MG63 (cell line): ENCODE measurements at regions not wholly inside any gene's neighbourhood (a gene's known extent, or its start where the extent isn't known, plus 50 kb on each side); places are given as distances from the start of the nearest gene placed in this dataset.
"Not testable (repeated sequence)": the region's sequence is repeated elsewhere in the genome, so short reads cannot be mapped to it uniquely, and the experiment has no call there.

Experiments used
- DNase-seq: peaks from one replicate; pipeline ENCODE4 v3.0.0-alpha.2; 2020
- H3K27me3 ChIP-seq: fragments of 250-450 bp; sonication (Bioruptor Pico); 2 replicates; pipeline ENCODE4 v1.5.1; 2020; ENCODE audit warnings: mild to moderate bottlenecking, moderate library complexity
- H3K36me3 ChIP-seq: fragments of 250-450 bp; sonication (Bioruptor Pico); 2 replicates; pipeline ENCODE4 v1.5.1; 2020; ENCODE audit warnings: mild to moderate bottlenecking, moderate library complexity
- H3K4me3 ChIP-seq: fragments of 250-450 bp; sonication (Bioruptor Pico); 2 replicates; pipeline ENCODE4 v1.5.1; 2020; ENCODE audit warnings: mild to moderate bottlenecking, moderate library complexity
- H3K9me3 ChIP-seq: fragments of 250-450 bp; sonication (Bioruptor Pico); 2 replicates; pipeline ENCODE4 v1.5.1; 2020; ENCODE audit warnings: mild to moderate bottlenecking, moderate library complexity

DNA sequence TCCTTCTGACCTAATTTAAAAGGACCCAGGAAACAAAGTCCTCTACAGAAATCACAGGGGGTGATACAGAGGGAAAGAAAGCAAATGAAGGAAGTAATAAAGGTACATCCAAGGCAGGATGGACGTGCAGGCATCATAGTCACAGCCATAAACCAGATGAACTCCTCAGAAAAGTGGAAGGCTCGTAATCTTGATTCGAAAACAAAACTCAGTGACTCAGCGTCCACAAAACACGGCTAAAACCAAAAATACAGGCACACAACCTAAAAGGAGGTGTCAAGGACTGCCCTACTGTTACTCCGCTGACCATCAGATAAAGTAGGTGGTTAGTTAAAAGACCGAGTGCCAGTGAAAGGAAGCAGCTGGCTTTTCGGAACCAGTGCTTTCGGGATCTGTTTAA, 81.5 kb downstream of the TRIM69 start:
- not testable (repeated sequence) for H3K27me3 ChIP-seq, H3K36me3 ChIP-seq, H3K4me3 ChIP-seq, DNase-seq, H3K9me3 ChIP-seq

DNA sequence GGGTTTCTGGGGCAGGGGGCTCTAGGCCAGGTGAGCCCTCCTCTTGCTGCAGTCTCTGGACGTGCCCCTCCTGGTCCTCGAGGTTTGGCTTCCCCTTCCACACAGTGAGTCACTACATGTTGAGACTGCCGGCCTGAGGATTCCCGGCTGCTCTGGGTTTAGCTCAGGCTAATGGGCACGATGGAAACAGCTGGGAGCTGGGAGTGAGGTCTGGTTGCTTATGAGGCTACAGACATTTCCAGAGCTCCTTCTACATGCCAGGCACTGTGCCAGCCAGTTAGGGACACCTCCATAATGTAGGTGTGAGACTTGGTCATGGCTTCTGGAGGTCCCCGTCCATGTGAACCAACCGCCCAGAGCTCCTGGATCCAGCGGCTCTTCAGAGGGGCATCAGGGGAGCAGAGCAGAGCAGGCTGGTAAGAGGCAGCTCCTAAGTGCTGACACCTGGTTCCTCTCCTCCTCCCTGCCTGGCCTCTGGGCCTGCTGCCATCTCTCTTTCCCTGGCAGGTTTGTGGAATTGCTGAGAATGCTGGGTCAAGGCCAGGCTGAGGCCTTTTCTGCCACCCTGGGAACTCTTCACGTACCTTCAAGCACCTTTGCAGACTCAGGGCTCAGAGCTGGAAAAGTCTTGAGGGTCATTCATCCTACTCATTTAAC, 83.1 kb downstream of the TRIM69 start:
- H3K4me3 ChIP-seq, H3K36me3 ChIP-seq, H3K27me3 ChIP-seq, H3K9me3 ChIP-seq: not testable (repeated sequence)
- DNase-seq = peak; percentile 18

DNA sequence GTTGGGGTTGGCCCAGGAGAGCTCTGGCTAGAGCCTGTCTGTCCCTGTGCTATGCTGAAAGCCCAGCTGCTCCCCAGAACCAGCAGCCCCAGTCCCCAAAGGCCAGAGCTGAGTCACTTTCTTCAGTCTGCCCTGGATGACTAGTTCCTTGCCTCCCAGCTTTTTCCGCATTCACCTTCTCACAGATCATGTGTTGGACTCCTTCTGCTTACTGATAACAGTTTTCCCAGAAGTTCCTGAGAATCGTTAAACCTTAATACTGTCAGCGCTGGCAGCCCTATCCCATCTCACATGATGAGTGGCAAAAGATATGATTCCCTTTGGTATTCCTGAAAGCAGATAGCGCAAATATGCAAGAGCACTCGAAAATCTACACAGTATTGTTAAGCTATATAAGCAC, 84.2 kb downstream of the TRIM69 start:
- not testable (repeated sequence) for H3K9me3 ChIP-seq, DNase-seq, H3K4me3 ChIP-seq

DNA sequence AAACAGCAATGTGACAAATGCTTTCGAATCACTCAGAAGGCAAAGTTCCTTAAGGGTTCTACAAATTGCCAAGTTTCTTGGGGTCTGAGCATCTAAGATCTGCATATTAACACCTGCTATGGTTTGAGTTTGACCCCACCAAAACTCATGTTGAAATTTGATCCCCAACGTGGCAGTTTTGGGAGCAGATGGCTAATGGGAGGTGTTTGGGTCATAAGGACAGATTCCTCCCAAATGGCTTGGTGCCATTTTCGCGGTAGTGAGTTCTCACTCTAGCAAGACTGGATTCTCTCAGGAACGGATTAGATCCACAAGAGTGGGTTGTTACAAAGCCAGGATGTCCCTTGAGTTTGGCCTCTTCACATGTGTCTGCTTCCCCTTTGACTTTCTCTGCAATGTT, 84.6 kb downstream of the TRIM69 start:
- not testable (repeated sequence) for H3K27me3 ChIP-seq, H3K36me3 ChIP-seq, DNase-seq, H3K9me3 ChIP-seq, H3K4me3 ChIP-seq

More for the DNA sequence above, 84.2 kb downstream of the TRIM69 start:
- not testable (repeated sequence) for H3K36me3 ChIP-seq, H3K27me3 ChIP-seq

DNA sequence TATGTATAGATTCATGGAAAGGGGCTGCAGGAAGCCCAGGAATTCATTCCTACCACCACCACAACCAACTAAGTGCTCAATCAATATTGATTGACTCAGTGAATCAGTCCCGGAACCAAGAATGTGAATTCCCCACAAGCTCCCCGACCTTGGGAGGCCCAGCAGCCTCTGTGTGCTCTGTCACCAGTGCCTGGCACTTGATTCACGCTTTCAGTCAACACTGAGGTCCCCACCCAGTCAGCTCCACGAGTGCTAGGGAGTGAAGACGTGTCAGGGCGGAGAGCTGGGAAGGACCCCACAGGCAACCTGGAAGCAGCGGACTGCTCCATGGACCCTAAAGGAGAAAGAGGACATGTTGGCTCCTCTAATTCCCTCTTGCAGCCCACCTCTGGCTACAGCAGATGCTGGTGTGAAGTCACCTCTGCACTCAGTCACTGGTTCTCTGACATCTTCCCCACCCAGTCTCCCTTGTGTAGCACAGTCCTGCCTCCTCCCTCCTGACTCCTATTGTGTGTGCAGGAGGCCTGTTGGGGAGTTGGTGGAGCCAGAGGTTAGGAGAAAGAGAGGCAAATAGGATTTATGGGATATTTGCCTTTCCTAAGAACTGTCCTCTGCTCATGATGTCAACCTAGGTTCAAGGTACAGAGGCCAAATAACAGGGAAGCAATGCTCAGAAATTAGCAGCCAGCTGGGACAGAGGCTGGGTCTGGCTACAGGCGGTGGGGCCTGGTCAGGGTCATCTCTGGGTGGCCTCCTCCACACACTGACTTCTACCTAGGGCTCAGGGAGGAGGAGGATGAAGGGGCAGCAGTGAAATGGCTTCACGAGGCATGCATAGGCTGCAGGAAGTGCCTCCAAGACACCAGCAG, 88.2 kb downstream of the TRIM69 start:
- not testable (repeated sequence) for DNase-seq, H3K36me3 ChIP-seq, H3K27me3 ChIP-seq, H3K9me3 ChIP-seq, H3K4me3 ChIP-seq

DNA sequence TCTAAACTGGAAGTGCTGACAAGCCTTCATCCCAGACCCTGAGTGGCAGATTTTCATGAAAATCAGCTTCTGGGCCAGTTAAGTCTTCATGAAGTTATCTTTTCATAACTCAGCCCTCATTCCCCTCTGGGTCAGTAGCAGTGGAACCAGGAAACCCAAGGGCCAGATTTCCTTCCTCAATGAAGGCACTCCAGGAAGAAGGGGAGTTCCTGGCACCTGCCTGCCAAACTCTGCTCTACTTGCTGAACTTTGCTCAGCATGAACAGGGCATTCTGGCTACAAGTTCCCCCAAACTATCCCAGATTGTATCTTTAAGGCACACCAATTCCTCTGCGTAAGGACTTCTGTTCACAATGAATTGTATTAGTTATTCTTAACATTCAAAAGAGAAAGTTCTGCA, 90.3 kb downstream of the TRIM69 start:
- H3K36me3 ChIP-seq, DNase-seq: not testable (repeated sequence)

DNA sequence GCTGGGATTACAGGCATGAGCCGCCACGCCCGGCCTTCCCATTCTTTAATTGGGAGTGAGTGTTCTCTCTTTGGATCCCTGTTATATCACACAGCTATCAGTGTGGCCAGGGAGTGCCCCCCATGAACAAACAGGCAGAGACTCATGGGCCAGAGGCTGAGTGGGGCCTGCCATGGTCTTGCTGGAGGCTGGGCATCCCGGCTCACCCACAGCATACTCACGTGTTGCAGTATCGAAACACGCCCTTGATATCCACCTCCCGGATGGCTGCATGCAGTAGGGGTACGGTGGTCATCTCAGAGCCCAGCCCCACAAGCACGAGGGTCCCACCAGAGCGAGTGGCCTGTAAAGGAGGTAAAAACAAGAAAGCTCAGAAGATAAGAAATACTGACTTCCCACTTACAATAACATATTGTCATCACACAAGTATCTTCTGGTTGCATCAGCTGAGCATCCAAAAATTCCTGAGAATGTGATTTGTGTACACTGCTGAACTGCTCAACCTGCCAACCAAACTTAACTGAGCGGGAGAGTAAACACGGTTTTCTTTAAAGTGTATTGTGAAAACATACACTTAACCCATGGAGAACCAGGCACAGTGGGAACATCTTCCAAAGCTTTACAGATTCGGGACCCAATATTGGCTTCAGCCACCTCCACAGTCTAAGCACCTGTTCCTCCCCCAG, 92.0 kb downstream of the TRIM69 start:
- H3K27me3 ChIP-seq, DNase-seq, H3K36me3 ChIP-seq, H3K4me3 ChIP-seq, H3K9me3 ChIP-seq: not testable (repeated sequence)

More for the DNA sequence above, 90.3 kb downstream of the TRIM69 start:
- not testable (repeated sequence) for H3K4me3 ChIP-seq, H3K27me3 ChIP-seq, H3K9me3 ChIP-seq

DNA sequence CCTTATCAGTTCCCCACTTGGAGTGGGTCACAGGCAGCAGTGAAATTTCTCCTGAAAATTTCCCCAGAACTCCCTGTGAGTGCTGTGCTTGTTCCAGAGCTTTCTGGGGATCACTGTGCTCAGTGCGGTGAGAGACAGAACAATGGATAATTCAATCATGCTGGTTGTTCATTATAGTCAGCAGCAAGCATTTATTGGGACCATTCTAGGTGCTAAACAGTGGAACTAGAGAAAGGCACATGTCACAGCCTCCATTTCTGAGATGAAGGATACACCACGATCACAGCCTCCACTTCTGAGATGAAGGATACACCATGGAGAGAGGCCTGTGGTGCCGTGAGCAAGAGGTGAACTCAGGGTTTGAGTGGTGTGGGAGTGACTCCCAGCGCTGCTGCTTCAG, 92.8 kb downstream of the TRIM69 start:
- not testable (repeated sequence) for DNase-seq, H3K4me3 ChIP-seq, H3K36me3 ChIP-seq, H3K9me3 ChIP-seq, H3K27me3 ChIP-seq

DNA sequence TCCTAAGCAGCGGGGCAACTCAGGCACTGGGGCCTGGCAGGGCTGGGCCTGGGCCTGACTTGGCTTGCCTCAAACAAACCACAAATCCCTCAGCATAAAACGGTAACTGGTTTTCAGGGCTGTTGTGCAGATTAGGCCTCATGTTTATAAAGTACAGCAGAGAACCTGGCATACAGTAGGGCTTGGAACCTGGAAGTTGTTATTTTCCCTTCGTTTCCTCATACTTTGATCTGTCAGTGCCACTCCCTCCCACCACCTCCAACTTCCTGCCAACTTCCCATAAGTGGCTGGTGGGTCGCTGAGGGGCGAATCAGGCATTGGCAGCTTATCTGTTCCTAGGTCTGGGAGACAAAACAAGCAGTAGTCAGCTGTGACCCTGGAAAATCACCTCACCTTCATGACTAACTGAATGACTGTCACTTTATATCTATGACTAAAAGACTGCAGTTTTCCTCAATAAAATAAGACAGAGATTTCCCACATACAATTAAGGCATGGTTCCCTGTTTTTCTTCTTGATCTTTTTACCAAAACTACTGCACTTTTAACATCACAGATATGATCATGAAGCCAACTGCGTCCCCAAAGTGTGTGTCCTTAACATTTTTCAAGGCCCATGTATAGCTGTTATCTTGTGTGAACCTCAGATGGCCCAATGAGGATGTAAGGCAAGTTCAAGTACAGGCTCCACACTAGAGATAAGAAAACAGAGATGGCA, 94.5 kb downstream of the TRIM69 start:
- H3K27me3 ChIP-seq, H3K4me3 ChIP-seq, H3K36me3 ChIP-seq, H3K9me3 ChIP-seq: not testable (repeated sequence)
- peak; percentile 55 for DNase-seq

DNA sequence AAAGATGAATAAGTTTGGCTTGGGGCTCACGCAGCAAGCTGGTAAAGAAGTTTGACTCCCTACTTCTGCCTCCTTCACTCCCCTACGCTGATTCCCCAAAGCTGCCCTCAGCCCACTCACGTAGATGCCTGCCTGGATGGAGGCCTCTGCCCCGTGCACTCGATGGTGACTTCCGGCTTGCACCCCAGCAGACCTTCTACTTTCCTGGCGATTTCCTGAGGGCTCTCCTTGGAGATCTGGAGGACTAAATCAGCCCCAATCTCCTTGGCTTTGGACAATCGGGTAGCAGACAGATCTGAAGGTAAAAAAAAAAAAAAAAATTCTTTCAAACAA, 95.0 kb downstream of the TRIM69 start:
- not testable (repeated sequence) for H3K9me3 ChIP-seq, DNase-seq, H3K27me3 ChIP-seq, H3K4me3 ChIP-seq, H3K36me3 ChIP-seq

DNA sequence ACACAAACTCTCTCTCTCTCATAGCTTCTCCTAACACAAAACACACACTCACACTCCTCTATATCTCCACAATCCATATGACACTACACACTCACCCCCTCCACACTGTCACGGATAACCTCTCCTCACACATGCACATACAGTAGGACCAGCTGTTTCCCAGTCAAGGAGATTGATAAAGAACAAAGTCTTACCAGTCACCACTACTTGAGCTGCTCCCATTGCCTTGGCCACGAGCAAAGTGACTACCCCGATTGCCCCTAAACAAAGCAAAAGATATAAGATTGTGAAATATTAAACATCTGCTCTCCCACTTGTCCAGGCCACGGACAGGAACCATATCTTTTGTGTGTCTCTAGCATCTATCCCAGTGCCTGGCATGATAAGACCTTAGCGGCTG, 95.8 kb downstream of the TRIM69 start:
- H3K4me3 ChIP-seq, H3K36me3 ChIP-seq: not testable (repeated sequence)

DNA sequence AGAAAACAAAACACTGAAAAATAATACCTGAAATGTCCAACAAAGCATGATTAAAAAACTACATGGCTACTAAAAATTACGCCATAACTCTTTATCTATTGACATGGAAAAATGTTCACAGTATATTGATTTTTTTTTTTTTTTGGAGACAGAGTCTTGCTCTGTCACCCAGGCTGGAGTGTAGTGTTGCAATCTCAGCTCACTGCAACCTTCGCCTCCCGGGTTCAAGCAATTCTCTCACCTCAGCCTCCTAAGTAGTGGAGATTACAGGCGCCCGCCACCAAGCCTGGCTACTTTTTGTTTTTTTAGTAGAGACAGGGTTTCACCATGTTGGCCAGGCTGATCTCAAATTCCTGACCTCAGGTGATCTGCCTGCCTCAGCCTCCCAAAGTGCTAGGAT, 96.8 kb downstream of the TRIM69 start:
- H3K9me3 ChIP-seq, DNase-seq: not testable (repeated sequence)

More for the DNA sequence above, 95.8 kb downstream of the TRIM69 start:
- not testable (repeated sequence) for H3K9me3 ChIP-seq, H3K27me3 ChIP-seq, DNase-seq

DNA sequence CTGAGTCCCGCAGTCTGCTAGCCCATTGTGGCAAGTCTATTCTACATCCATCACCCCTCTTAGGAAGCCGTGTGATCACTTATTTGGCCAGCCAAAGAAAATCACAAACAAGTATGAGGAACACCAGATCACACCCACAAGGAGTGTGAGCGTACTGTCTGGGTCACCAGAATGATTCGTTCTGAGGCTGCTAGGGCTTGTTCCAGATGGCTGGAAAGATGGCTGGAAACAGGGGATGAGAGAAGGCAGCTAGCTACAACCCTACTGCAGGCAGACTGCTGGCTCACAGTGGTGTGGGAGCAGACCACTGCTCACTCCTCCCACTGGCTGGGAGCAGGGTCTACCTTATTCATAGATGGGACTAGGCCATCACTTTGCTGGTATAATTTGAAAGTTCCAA, 97.4 kb downstream of the TRIM69 start:
- not testable (repeated sequence) for H3K27me3 ChIP-seq, H3K4me3 ChIP-seq, H3K9me3 ChIP-seq, H3K36me3 ChIP-seq, DNase-seq

More for the DNA sequence above, 96.8 kb downstream of the TRIM69 start:
- H3K27me3 ChIP-seq, H3K4me3 ChIP-seq, H3K36me3 ChIP-seq: not testable (repeated sequence)

DNA sequence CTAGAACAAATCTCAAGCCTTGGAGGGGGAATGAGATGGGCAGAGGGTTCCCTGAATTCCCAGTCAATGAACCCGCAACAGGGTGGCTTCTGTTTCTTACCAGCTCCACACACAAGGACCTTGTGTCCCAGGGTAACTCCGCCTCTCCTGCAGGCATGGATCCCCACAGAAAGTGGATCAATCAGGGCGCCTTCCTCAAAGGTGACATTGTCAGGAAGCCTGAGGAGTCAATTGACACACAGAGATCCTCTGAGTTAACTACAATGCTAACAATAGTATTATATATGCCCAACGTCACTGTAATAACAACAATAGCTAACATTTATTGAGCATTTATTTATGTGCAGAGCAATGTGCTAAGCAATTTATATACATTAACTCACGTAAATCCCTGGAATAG, 98.8 kb downstream of the TRIM69 start:
- H3K36me3 ChIP-seq, H3K27me3 ChIP-seq, H3K9me3 ChIP-seq, H3K4me3 ChIP-seq, DNase-seq: not testable (repeated sequence)

DNA sequence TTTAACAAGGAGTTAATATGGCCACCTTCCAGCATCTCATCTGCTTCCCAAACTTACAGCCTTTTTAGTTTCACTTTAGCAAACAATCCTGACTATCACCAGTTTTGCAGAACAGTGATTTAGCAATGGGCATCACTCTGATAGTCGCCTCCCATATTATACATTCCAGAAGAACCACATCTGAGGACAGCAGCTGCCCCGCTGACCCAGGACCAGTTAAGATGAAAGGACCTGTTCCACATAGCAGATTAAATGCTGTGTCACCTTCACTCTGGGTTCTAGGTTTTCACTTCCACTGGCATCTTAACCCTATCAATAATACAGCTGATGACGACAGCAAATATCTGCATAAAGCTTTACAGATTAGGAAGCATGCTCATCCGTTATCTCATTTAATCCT, 99.8 kb downstream of the TRIM69 start:
- no peaks in the 10 kb centered on the region for H3K27me3 ChIP-seq
- no peak for DNase-seq
- H3K4me3 ChIP-seq = no peak overlapping the region
- H3K36me3 ChIP-seq = no peaks in the 10 kb centered on the region
- no peaks in the 10 kb centered on the region for H3K9me3 ChIP-seq

DNA sequence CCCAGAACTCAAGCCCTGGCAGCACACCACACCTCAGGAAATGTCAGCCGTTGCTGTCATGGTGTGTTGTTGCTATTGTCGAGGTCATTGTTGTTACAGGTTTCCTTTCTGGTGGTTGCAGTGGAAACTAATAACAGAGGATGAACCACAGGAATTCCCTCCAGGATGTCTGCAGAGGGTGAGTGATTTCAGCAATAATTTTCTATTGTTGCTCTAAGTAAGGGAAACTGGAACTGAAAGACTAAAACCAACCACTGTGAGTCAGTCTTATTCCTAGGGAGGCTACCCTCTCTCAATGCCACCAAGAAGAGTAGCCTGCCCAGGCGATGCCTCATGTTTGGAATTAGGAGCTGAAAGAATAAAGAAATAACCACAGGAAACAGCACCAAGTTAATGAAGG, 102.6 kb downstream of the TRIM69 start:
- not testable (repeated sequence) for H3K9me3 ChIP-seq, H3K4me3 ChIP-seq, H3K36me3 ChIP-seq, H3K27me3 ChIP-seq
- DNase-seq = peak; percentile 30

DNA sequence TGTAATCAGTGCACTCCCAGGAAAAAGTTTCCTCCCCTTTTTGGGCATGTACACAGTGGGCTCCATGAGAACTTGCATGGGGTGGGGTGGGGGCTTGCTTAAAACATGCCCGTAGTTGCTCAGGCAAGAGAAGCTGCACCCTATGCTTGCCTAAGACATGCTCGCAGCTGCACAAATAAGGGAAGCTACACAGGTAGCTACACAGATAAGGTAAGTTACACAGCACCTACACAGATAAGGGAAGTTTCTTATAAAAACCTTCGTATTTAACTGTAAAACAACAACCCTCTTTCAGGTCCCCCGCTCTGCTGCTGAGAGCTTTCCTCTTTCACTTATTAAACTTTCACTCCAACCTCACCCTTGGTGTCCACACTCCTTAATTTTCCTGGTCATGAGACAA, 105.4 kb downstream of the TRIM69 start:
- not testable (repeated sequence) for DNase-seq, H3K36me3 ChIP-seq, H3K27me3 ChIP-seq, H3K9me3 ChIP-seq, H3K4me3 ChIP-seq
